Neural cell (in vitro differentiated cells): ENCODE measurements at regions not wholly inside any gene's neighbourhood (a gene's known extent, or its start where the extent isn't known, plus 50 kb on each side); places are given as distances from the start of the nearest gene placed in this dataset.

Experiments used
- H2AFZ ChIP-seq: fragments of 200-600, 300-800 bp; sonication (generic), shearing (Covaris generic); 2 replicates; pipeline ENCODE4 v1.6.0; 2014; ENCODE audit warnings: low read depth, mild to moderate bottlenecking, antibody characterized with exemption, low read length, moderate library complexity
- H3F3A ChIP-seq: fragments of 200-600 bp; shearing (Covaris generic); 2 replicates; pipeline ENCODE4 v1.6.1; 2016; ENCODE audit warnings: mild to moderate bottlenecking, moderate library complexity, mixed read lengths, antibody characterized with exemption, low read length; ENCODE audit not compliant: insufficient read depth, poor library complexity, severe bottlenecking
- H3K27ac ChIP-seq: fragments of 200-600, 300-800 bp; sonication (generic), shearing (Covaris generic); 2 replicates; pipeline ENCODE4 v1.5.1; 2014; ENCODE audit warnings: mild to moderate bottlenecking, low read length, moderate library complexity
- H3K27me3 ChIP-seq: fragments of 300-800, 200-600 bp; sonication (generic), shearing (Covaris generic); 2 replicates; pipeline ENCODE4 v1.6.0; 2014; ENCODE audit warnings: mild to moderate bottlenecking, low read depth, low read length, moderate library complexity; ENCODE audit not compliant: insufficient read depth
- H3K36me3 ChIP-seq: fragments of 300-800, 200-600 bp; sonication (generic), shearing (Covaris generic); 2 replicates; pipeline ENCODE4 v1.5.1; 2014; ENCODE audit warnings: mild to moderate bottlenecking, antibody characterized with exemption, low read length, moderate library complexity; ENCODE audit not compliant: insufficient read depth
- H3K4me2 ChIP-seq: fragments of 300-800, 200-600 bp; sonication (generic), shearing (Covaris generic); 2 replicates; pipeline ENCODE4 v1.6.0; 2014; ENCODE audit warnings: mild to moderate bottlenecking, low read length
- H3K4me3 ChIP-seq: fragments of 300-800, 200-600 bp; sonication (generic), shearing (Covaris generic); 2 replicates; pipeline ENCODE4 v1.5.1; 2014; ENCODE audit warnings: mild to moderate bottlenecking, low read length, moderate library complexity
- H3K79me2 ChIP-seq: fragments of 200-600 bp; shearing (Covaris generic); replicated peaks from 2 replicates; pipeline ENCODE4 v1.6.0; 2014; ENCODE audit warnings: mild to moderate bottlenecking, low read length, moderate library complexity; ENCODE audit not compliant: insufficient read depth
- H3K9ac ChIP-seq: fragments of 300-800, 200-600 bp; sonication (generic), shearing (Covaris generic); 2 replicates; pipeline ENCODE4 v1.6.1; 2016; ENCODE audit warnings: mild to moderate bottlenecking, low read length, mixed read lengths
- H3K9me2 ChIP-seq: fragments of 200-600 bp; shearing (Covaris generic); 2 replicates; pipeline ENCODE4 v1.6.1; 2016; ENCODE audit warnings: mild to moderate bottlenecking, low read length, mixed read lengths; ENCODE audit not compliant: insufficient read depth
- H3K9me3 ChIP-seq: fragments of 200-600, 300-800 bp; sonication (generic), shearing (Covaris generic); 2 replicates; pipeline ENCODE4 v1.6.1; 2016; ENCODE audit warnings: mild to moderate bottlenecking, mixed run types, low read length, moderate library complexity, mixed read lengths
- H4K20me1 ChIP-seq: fragments of 200-600 bp; shearing (Covaris generic); 2 replicates; pipeline ENCODE4 v1.6.1; 2016; ENCODE audit warnings: mild to moderate bottlenecking, mixed run types; ENCODE audit not compliant: insufficient read depth
- EP300 ChIP-seq: fragments of 450-650 bp; conservative IDR thresholded peaks from 2 replicates; pipeline ENCODE4 v1.6.1; 2014; ENCODE audit warnings: antibody characterized with exemption, mild to moderate bottlenecking, moderate library complexity; ENCODE audit not compliant: poor library complexity, severe bottlenecking
- EZH2 ChIP-seq: fragments of 200-600, 300-800 bp; shearing (Covaris generic), sonication (generic); IDR thresholded peaks from 2 replicates; pipeline ENCODE4 v1.6.1; 2014; ENCODE audit warnings: antibody characterized with exemption, low read length, borderline replicate concordance, mild to moderate bottlenecking; ENCODE audit not compliant: insufficient read depth, poor library complexity, severe bottlenecking
- MXI1 ChIP-seq: fragments of 450-650 bp; conservative IDR thresholded peaks from 2 replicates; pipeline ENCODE4 v1.6.1; 2014; ENCODE audit warnings: antibody characterized with exemption, mild to moderate bottlenecking; ENCODE audit not compliant: poor library complexity, severe bottlenecking
- POLR2AphosphoS5 ChIP-seq: IDR thresholded peaks from 2 replicates; pipeline ENCODE4 v1.6.1; 2012
- RAD21 ChIP-seq: fragments of 450-650 bp; conservative IDR thresholded peaks from 2 replicates; pipeline ENCODE4 v1.6.1; 2014; ENCODE audit warnings: antibody characterized with exemption, mild to moderate bottlenecking, moderate library complexity
- SMC3 ChIP-seq: fragments of 450-650 bp; conservative IDR thresholded peaks from 2 replicates; pipeline ENCODE4 v1.6.1; 2014; ENCODE audit warnings: antibody characterized with exemption, mild to moderate bottlenecking, moderate library complexity; ENCODE audit not compliant: poor library complexity
- TAF1 ChIP-seq: IDR thresholded peaks from 2 replicates; pipeline ENCODE4 v1.6.1; 2012; ENCODE audit warnings: low read depth
- TF ChIP-seq, protein P1 (sequence below): fragments of 450-650 bp; IDR thresholded peaks from 2 replicates; pipeline ENCODE4 v1.5.1; 2014; ENCODE audit warnings: antibody characterized with exemption, mild to moderate bottlenecking, moderate library complexity; ENCODE audit not compliant: poor library complexity, severe bottlenecking
- TF ChIP-seq, protein P2 (sequence below): IDR thresholded peaks from 2 replicates; pipeline ENCODE4 v1.6.1; 2012; ENCODE audit warnings: borderline replicate concordance

DNA sequence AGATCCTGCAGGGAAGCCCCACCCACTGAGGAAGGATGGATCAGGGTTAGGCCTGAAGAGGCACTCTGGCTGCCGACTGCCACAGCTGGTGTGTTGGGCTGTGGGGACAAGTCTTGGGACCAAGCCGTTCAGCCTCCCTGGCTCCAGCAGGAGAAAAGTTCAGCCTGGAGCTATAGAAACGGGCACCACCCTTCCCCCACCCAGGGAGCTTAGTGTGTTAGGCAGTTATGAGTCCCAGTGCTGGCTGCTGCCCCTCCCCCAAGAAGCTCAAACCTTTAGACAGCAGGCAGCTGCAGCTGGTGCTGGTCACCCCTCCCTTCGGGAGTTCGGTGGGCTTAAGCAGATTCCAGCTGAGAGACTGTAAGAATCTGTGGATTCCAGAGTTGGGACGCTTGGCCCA is 447.1 kb upstream of the HS6ST1 start:
- H3K36me3 ChIP-seq: no peaks in the 10 kb centered on the region
- no peaks in the 10 kb centered on the region for H3K79me2 ChIP-seq
- no peak overlapping the region for H3K4me3 ChIP-seq
- H2AFZ ChIP-seq: no peak overlapping the region
- no peak overlapping the region for H3K27ac ChIP-seq
- peaks cover 7% of the 10 kb centered on the region for H3K9me3 ChIP-seq
- no peaks in the 10 kb centered on the region for H4K20me1 ChIP-seq
- no peak overlapping the region for H3K4me2 ChIP-seq
- no peaks in the 10 kb centered on the region for H3K9me2 ChIP-seq
- TF ChIP-seq, protein P1, sequence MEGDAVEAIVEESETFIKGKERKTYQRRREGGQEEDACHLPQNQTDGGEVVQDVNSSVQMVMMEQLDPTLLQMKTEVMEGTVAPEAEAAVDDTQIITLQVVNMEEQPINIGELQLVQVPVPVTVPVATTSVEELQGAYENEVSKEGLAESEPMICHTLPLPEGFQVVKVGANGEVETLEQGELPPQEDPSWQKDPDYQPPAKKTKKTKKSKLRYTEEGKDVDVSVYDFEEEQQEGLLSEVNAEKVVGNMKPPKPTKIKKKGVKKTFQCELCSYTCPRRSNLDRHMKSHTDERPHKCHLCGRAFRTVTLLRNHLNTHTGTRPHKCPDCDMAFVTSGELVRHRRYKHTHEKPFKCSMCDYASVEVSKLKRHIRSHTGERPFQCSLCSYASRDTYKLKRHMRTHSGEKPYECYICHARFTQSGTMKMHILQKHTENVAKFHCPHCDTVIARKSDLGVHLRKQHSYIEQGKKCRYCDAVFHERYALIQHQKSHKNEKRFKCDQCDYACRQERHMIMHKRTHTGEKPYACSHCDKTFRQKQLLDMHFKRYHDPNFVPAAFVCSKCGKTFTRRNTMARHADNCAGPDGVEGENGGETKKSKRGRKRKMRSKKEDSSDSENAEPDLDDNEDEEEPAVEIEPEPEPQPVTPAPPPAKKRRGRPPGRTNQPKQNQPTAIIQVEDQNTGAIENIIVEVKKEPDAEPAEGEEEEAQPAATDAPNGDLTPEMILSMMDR: no peak
- TF ChIP-seq POLR2AphosphoS5 (no peak), RAD21 (no peak), TAF1 (no peak), MXI1 (no peak), EZH2 (no peak)
- TF ChIP-seq, protein P2, sequence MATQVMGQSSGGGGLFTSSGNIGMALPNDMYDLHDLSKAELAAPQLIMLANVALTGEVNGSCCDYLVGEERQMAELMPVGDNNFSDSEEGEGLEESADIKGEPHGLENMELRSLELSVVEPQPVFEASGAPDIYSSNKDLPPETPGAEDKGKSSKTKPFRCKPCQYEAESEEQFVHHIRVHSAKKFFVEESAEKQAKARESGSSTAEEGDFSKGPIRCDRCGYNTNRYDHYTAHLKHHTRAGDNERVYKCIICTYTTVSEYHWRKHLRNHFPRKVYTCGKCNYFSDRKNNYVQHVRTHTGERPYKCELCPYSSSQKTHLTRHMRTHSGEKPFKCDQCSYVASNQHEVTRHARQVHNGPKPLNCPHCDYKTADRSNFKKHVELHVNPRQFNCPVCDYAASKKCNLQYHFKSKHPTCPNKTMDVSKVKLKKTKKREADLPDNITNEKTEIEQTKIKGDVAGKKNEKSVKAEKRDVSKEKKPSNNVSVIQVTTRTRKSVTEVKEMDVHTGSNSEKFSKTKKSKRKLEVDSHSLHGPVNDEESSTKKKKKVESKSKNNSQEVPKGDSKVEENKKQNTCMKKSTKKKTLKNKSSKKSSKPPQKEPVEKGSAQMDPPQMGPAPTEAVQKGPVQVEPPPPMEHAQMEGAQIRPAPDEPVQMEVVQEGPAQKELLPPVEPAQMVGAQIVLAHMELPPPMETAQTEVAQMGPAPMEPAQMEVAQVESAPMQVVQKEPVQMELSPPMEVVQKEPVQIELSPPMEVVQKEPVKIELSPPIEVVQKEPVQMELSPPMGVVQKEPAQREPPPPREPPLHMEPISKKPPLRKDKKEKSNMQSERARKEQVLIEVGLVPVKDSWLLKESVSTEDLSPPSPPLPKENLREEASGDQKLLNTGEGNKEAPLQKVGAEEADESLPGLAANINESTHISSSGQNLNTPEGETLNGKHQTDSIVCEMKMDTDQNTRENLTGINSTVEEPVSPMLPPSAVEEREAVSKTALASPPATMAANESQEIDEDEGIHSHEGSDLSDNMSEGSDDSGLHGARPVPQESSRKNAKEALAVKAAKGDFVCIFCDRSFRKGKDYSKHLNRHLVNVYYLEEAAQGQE: no peak
- H3K27me3 ChIP-seq: no peaks in the 10 kb centered on the region
- no peak overlapping the region for H3K9ac ChIP-seq
- no peaks in the 10 kb centered on the region for H3F3A ChIP-seq

DNA sequence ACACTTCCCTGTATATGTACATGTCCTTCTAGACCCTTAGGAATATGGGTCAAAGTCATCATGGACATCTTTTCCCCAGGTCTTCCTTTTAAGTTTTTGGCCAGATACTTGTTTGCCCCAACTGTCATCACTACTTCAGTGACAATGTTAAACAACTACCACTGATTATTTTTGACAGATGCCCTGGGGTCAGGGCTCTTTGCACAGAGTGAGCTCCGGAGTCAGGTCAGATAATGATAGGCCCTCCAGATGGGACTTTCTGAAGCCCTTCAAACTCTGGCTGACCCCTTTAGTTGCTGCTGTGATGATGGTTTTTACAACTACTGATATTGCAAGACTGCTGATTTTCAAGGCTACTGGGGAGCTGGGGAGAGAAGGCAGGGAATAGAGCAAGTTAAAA is 449.4 kb upstream of the HS6ST1 start:
- H3K36me3 ChIP-seq: no peaks in the 10 kb centered on the region
- no peak overlapping the region for H2AFZ ChIP-seq
- H3K9ac ChIP-seq: no peak overlapping the region
- H3K79me2 ChIP-seq: no peaks in the 10 kb centered on the region
- H3K4me3 ChIP-seq: no peak overlapping the region
- TF ChIP-seq EZH2 (no peak), SMC3 (no peak), TAF1 (no peak), POLR2AphosphoS5 (no peak), MXI1 (no peak), EP300 (no peak), RAD21 (no peak)
- TF ChIP-seq, protein P2: no peak
- TF ChIP-seq, protein P1: no peak
- H3F3A ChIP-seq: no peaks in the 10 kb centered on the region
- H3K27ac ChIP-seq: no peak overlapping the region
- no peaks in the 10 kb centered on the region for H3K9me2 ChIP-seq
- H4K20me1 ChIP-seq: no peaks in the 10 kb centered on the region
- H3K4me2 ChIP-seq: no peak overlapping the region
- peaks cover 7% of the 10 kb centered on the region for H3K9me3 ChIP-seq
- no peaks in the 10 kb centered on the region for H3K27me3 ChIP-seq
